CD4-positive, alpha-beta memory T cell (primary cell): ENCODE measurements at regions not wholly inside any gene's neighbourhood (a gene's known extent, or its start where the extent isn't known, plus 50 kb on each side); places are given as distances from the start of the nearest gene placed in this dataset.
"Not testable (repeated sequence)": the region's sequence is repeated elsewhere in the genome, so short reads cannot be mapped to it uniquely, and the experiment has no call there.

Source experiments
- CTCF ChIA-PET: fragments of 350-600 bp; sonication (Branson Sonifier 250); formaldehyde crosslinking; loops from one replicate; lab custom pipeline; 2021; ENCODE audit warnings: inconsistent platforms; ENCODE audit not compliant: partially characterized antibody; lab: Charles Lee
- POLR2A ChIA-PET: fragments of 350-600 bp; sonication (Branson Sonifier 250); formaldehyde crosslinking; loops from one replicate; lab custom pipeline; 2021; ENCODE audit not compliant: partially characterized antibody; lab: Charles Lee
- DNase-seq, 5 donors: peaks; one replicate each; pipeline versions ENCODE4 v3.0.0 to v3.0.0-alpha.2; 2020 to 2022; ENCODE audit warnings: mixed read lengths in 1 of 5
- H3K27ac ChIP-seq: one replicate; pipeline ENCODE4 v1.7.0; 2013; ENCODE audit warnings: low read depth, low read length
- H3K27me3 ChIP-seq: 2 replicates; pipeline ENCODE4 v1.7.0; 2013; ENCODE audit warnings: mild to moderate bottlenecking, low read length, moderate library complexity; ENCODE audit not compliant: insufficient read depth
- H3K36me3 ChIP-seq: 2 replicates; pipeline ENCODE4 v1.7.0; 2013; ENCODE audit warnings: mild to moderate bottlenecking, low read length, moderate library complexity; ENCODE audit not compliant: insufficient read depth
- H3K4me1 ChIP-seq: 2 replicates; pipeline ENCODE4 v1.7.0; 2013; ENCODE audit warnings: mild to moderate bottlenecking, low read length, moderate library complexity; ENCODE audit not compliant: insufficient read depth
- H3K4me3 ChIP-seq, 2 donors: one replicate each; pipeline ENCODE4 v1.7.0; 2013; ENCODE audit warnings: low read length in 2 of 2, mild to moderate bottlenecking in 1 of 2
- H3K9me3 ChIP-seq, 2 donors: one replicate each; pipeline ENCODE4 v1.7.0; 2013; ENCODE audit warnings: low read length in 2 of 2, control low read depth in 1 of 2; ENCODE audit not compliant: control insufficient read depth in 1 of 2
- H3K27ac Mint-ChIP-seq, 7 donors: one replicate each; pipeline ENCODE4 v1.8.0; 2020 to 2021; ENCODE audit warnings: mixed read lengths in 7 of 7, mild to moderate bottlenecking in 6 of 7, inconsistent platforms in 3 of 7, moderate library complexity in 3 of 7
- H3K27me3 Mint-ChIP-seq, 2 donors: one replicate each; pipeline ENCODE4 v1.8.0; 2020 to 2021; ENCODE audit warnings: mixed read lengths in 2 of 2
- H3K36me3 Mint-ChIP-seq, 2 donors: one replicate each; pipeline ENCODE4 v1.8.0; 2020 to 2021; ENCODE audit warnings: mixed read lengths in 2 of 2, inconsistent platforms in 1 of 2, mild to moderate bottlenecking in 1 of 2
- H3K4me1 Mint-ChIP-seq, 4 donors: one replicate each; pipeline ENCODE4 v1.8.0; 2020 to 2021; ENCODE audit warnings: mixed read lengths in 4 of 4, mild to moderate bottlenecking in 1 of 4
- H3K4me3 Mint-ChIP-seq, 8 donors: one replicate each; pipeline ENCODE4 v1.8.0; 2020 to 2021; ENCODE audit warnings: mixed read lengths in 8 of 8, mild to moderate bottlenecking in 7 of 8, moderate library complexity in 6 of 8, inconsistent platforms in 3 of 8
- H3K9me3 Mint-ChIP-seq, 8 donors: one replicate each; pipeline ENCODE4 v1.8.0; 2020 to 2021; ENCODE audit warnings: mixed read lengths in 8 of 8, mild to moderate bottlenecking in 5 of 8, inconsistent platforms in 3 of 8, moderate library complexity in 1 of 8
- intact Hi-C: fragments of 100-400 bp; cut with micrococcal nuclease; formaldehyde crosslinking; loops from one replicate; pipeline ENCODE4 v1.15.1; 2023

GRCh38 chr6:133130863-133131262, 110.3 kb upstream of the EYA4 start:
- Histone ChIP-seq H3K27me3 (no peaks in the 10 kb centered on the region), H3K9me3 (no peaks in the 10 kb centered on the region), H3K27ac (no peak overlapping the region), H3K36me3 (no peaks in the 10 kb centered on the region), H3K4me3 (no peak overlapping the region), H3K4me1 (no peaks in the 10 kb centered on the region)
- ChIA-PET POLR2A (no interaction called here), CTCF (no interaction called here)
- Mint-ChIP-seq H3K9me3 (peaks cover 0 to 2% (median 0%) of the 10 kb centered on the region in 8 donors), H3K27ac (no peak overlapping the region), H3K4me3 (no peak overlapping the region), H3K36me3 (no peaks in the 10 kb centered on the region), H3K4me1 (no peaks in the 10 kb centered on the region), H3K27me3 (peaks cover 0 to 1% of the 10 kb centered on the region in 2 donors)
- DNase-seq = no peak
- intact Hi-C loops = no loop called here

GRCh38 chr6:133131621-133132465, 109.3 kb upstream of the EYA4 start:
- Histone ChIP-seq H3K27ac (no peak overlapping the region), H3K4me1 (no peaks in the 10 kb centered on the region), H3K9me3 (no peaks in the 10 kb centered on the region), H3K27me3 (no peaks in the 10 kb centered on the region), H3K36me3 (no peaks in the 10 kb centered on the region), H3K4me3 (no peak overlapping the region)
- Mint-ChIP-seq H3K27ac (no peak overlapping the region), H3K4me3 (no peak overlapping the region), H3K36me3 (no peaks in the 10 kb centered on the region), H3K4me1 (no peaks in the 10 kb centered on the region), H3K27me3 (peaks cover 0 to 1% of the 10 kb centered on the region in 2 donors), H3K9me3 (peaks cover 0 to 2% (median 0%) of the 10 kb centered on the region in 8 donors)
- intact Hi-C loops = no loop called here
- ChIA-PET POLR2A (no interaction called here), CTCF (no interaction called here)
- DNase-seq = no peak

- ChIA-PET POLR2A (no interaction called here), CTCF (no interaction called here)
- no peak overlapping the region for H3K4me3 Mint-ChIP-seq
- no peak overlapping the region for H3K4me3 ChIP-seq
- no peak overlapping the region for H3K27ac ChIP-seq
- H3K4me1 Mint-ChIP-seq = no peaks in the 10 kb centered on the region
- no peaks in the 10 kb centered on the region for H3K9me3 ChIP-seq
- peaks cover 0 to 2% (median 0%) of the 10 kb centered on the region in 8 donors for H3K9me3 Mint-ChIP-seq
- intact Hi-C loops = no loop called here
- H3K27me3 Mint-ChIP-seq = peaks cover 0 to 1% of the 10 kb centered on the region in 2 donors
- H3K27ac Mint-ChIP-seq = no peak overlapping the region
- H3K4me1 ChIP-seq = no peaks in the 10 kb centered on the region
- no peaks in the 10 kb centered on the region for H3K36me3 Mint-ChIP-seq
- no peaks in the 10 kb centered on the region for H3K36me3 ChIP-seq
- DNase-seq = no peak
- H3K27me3 ChIP-seq = no peaks in the 10 kb centered on the region
Measured at GRCh38 chr6:133132466-133132971, 108.6 kb upstream of the EYA4 start.

- Mint-ChIP-seq H3K27ac (no peak overlapping the region), H3K9me3 (peaks cover 0 to 7% (median 2%) of the 10 kb centered on the region in 8 donors), H3K4me1 (no peaks in the 10 kb centered on the region), H3K4me3 (no peak overlapping the region), H3K36me3 (no peaks in the 10 kb centered on the region), H3K27me3 (no peaks in the 10 kb centered on the region)
- Histone ChIP-seq H3K9me3 (no peaks in the 10 kb centered on the region), H3K4me3 (no peak overlapping the region), H3K36me3 (no peaks in the 10 kb centered on the region), H3K27me3 (no peaks in the 10 kb centered on the region), H3K4me1 (no peaks in the 10 kb centered on the region), H3K27ac (no peak overlapping the region)
- ChIA-PET CTCF (no interaction called here), POLR2A (no interaction called here)
- intact Hi-C loops = no loop called here
- DNase-seq = no peak
Measured at GRCh38 chr6:133136177-133136880, 104.8 kb upstream of the EYA4 start.

DNA sequence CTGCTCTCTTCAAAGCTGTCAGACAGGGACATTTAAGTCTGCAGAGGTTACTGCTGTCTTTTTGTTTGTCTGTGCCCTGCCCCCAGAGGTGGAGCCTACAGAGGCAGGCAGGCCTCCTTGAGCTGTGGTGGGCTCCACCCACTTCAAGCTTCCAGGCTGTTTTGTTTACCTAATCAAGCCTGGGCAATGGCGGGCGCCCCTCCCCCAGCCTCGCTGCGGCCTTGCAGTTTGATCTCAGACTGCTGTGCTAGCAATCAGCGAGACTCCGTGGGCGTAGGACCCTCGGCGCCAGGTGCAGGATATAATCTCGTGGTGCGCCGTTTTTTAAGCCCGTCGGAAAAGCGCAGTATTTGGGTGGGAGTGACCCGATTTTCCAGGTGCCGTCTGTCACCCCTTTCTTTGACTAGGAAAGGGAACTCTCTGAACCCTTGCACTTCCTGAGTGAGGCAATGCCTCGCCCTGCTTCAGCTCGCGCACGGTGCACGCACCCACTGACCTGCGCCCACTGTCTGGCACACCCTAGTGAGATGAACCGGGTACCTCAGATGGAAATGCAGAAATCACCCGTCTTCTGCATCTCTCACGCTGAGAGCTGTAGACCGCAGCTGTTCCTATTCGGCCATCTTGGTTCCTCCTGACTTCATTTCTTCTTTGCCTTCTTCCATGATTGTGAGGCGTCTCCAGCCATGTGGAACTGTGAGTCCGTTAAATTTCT, 93.5 kb upstream of the EYA4 start:
- H3K27me3 Mint-ChIP-seq, H3K9me3 Mint-ChIP-seq, H3K4me1 Mint-ChIP-seq, H3K36me3 Mint-ChIP-seq, H3K4me3 Mint-ChIP-seq, H3K27ac ChIP-seq, POLR2A ChIA-PET, H3K4me3 ChIP-seq, CTCF ChIA-PET, H3K4me1 ChIP-seq, H3K36me3 ChIP-seq, DNase-seq, H3K9me3 ChIP-seq, intact Hi-C loops, H3K27me3 ChIP-seq, H3K27ac Mint-ChIP-seq: not testable (repeated sequence)

GRCh38 chr6:133156689-133157088, 84.5 kb upstream of the EYA4 start:
- no peak overlapping the region for H3K4me3 Mint-ChIP-seq
- H3K27ac Mint-ChIP-seq = no peak overlapping the region
- no peaks in the 10 kb centered on the region for H3K4me1 ChIP-seq
- no peaks in the 10 kb centered on the region for H3K9me3 ChIP-seq
- ChIA-PET CTCF (interaction anchor here (0.6 kb wide), 1 partner anchor 35 kb away, joined by 3 read pairs; no protein-coding TSS in a partner anchor), POLR2A (no interaction called here)
- H3K36me3 Mint-ChIP-seq = no peaks in the 10 kb centered on the region
- H3K9me3 Mint-ChIP-seq = peaks cover 0 to 6% (median 0%) of the 10 kb centered on the region in 8 donors
- no peaks in the 10 kb centered on the region for H3K27me3 ChIP-seq
- H3K36me3 ChIP-seq = no peaks in the 10 kb centered on the region
- H3K27me3 Mint-ChIP-seq = peaks cover 0 to 1% of the 10 kb centered on the region in 2 donors
- no peak for DNase-seq
- intact Hi-C loops = no loop called here
- no peaks in the 10 kb centered on the region for H3K4me1 Mint-ChIP-seq
- no peak overlapping the region for H3K27ac ChIP-seq
- no peak overlapping the region for H3K4me3 ChIP-seq

GRCh38 chr6:133157995-133158394, 83.2 kb upstream of the EYA4 start:
- no peak for DNase-seq
- Histone ChIP-seq H3K36me3 (no peaks in the 10 kb centered on the region), H3K4me1 (no peaks in the 10 kb centered on the region), H3K4me3 (no peak overlapping the region), H3K27ac (no peak overlapping the region), H3K27me3 (no peaks in the 10 kb centered on the region), H3K9me3 (no peaks in the 10 kb centered on the region)
- Mint-ChIP-seq H3K36me3 (no peaks in the 10 kb centered on the region), H3K27me3 (no peaks in the 10 kb centered on the region), H3K9me3 (peaks cover 0 to 3% (median 0%) of the 10 kb centered on the region in 8 donors), H3K4me1 (no peaks in the 10 kb centered on the region), H3K4me3 (no peak overlapping the region), H3K27ac (no peak overlapping the region)
- POLR2A ChIA-PET = no interaction called here
- intact Hi-C loops = no loop called here
- CTCF ChIA-PET = no interaction called here
